Mucosa of descending colon (tissue), 3 donors: ENCODE measurements at regions not wholly inside any gene's neighbourhood (a gene's known extent, or its start where the extent isn't known, plus 50 kb on each side); places are given as distances from the start of the nearest gene placed in this dataset.

ENCODE experiments used
- ATAC-seq: fragments of 200-7000 bp; cut with Tn5 transposase; one replicate; pipeline ENCODE4 v1.9.1; 2020; ENCODE audit warnings: mild to moderate bottlenecking, moderate library complexity
- DNase-seq, 3 donors: peaks; one replicate each; pipeline ENCODE4 v3.0.0-alpha.2; 2020
- H3K36me3 ChIP-seq: fragments of 200-600 bp; one replicate; pipeline ENCODE4 v1.8.0; 2021; ENCODE audit warnings: low read depth, mild to moderate bottlenecking
- H3K4me1 ChIP-seq: fragments of 200-600 bp; one replicate; pipeline ENCODE4 v1.8.0; 2021; ENCODE audit warnings: low read depth, mild to moderate bottlenecking
- H3K4me3 ChIP-seq: fragments of 200-600 bp; one replicate; pipeline ENCODE4 v1.8.0; 2021; ENCODE audit warnings: mild to moderate bottlenecking
- H3K9me3 ChIP-seq: fragments of 200-600 bp; one replicate; pipeline ENCODE4 v1.8.0; 2021; ENCODE audit warnings: mild to moderate bottlenecking
- intact Hi-C, 2 donors: fragments of 100-400 bp; cut with DNase I in 1 of 2; cut with micrococcal nuclease in 1 of 2; formaldehyde crosslinking; loops; one replicate each; pipeline versions ENCODE4 v1.11.0 to v1.11.1; 2022; cut with DNase I, micrococcal nuclease
- TF ChIP-seq, protein P1 (sequence below): fragments of 200-600 bp; IDR thresholded peaks from one replicate; pipeline ENCODE4 v1.8.0; 2022; ENCODE audit warnings: antibody characterized with exemption, mild to moderate bottlenecking
- donor health status: DM: no; HTN: no; CAD: no; lungs with moderate emphysema.
- donor health status: DM: no; HTN: no; CAD: no.
- donor health status: DM: no; HTN: yes; CAD: no.

DNA sequence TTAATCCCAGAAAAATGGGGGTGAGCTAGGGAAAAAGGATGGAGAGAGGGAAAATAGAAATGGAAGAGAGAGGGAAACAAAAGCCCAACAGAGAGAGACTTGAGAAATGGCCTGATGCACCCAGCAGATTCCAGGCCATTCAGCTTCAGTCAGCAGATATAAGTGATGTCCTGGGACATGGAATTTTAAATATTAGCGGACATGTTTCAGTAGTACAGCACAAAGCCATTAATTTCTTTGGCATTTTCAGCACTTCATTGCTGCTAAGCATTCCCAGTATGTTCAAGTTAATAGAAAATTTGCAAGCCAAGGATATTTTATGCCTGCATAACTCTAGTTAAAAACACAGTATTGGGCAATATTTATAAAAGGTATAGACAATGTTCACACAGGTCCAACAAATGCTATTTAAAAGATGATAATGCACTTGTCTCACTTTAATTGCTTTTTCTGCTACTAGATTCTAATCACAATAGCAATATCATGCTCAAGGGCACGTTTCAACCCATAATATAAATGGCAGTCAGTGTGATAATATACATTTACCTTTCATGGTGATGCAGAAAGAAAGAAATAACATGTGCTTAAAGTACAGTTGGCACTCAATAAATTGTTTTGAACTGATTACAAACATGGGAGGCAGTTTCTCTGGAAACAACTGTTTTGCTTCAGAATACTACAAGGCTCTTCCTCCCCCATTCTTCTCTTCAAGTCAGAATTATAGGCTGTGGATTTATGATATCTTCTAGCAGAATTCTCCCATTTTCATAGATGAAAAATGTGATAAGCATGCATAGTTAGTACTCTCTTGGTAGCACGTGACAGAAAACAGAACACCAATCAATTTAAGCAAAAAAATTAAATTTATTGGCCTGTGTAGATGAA, 108.1 kb upstream of the MAGI3 start:
- no peaks in the 10 kb centered on the region for H3K36me3 ChIP-seq
- no peak overlapping the region for H3K4me3 ChIP-seq
- intact Hi-C loops, result no loop called here
- DNase-seq (no peak), ATAC-seq (no peak)
- no peaks in the 10 kb centered on the region for H3K9me3 ChIP-seq
- TF ChIP-seq, protein P1, sequence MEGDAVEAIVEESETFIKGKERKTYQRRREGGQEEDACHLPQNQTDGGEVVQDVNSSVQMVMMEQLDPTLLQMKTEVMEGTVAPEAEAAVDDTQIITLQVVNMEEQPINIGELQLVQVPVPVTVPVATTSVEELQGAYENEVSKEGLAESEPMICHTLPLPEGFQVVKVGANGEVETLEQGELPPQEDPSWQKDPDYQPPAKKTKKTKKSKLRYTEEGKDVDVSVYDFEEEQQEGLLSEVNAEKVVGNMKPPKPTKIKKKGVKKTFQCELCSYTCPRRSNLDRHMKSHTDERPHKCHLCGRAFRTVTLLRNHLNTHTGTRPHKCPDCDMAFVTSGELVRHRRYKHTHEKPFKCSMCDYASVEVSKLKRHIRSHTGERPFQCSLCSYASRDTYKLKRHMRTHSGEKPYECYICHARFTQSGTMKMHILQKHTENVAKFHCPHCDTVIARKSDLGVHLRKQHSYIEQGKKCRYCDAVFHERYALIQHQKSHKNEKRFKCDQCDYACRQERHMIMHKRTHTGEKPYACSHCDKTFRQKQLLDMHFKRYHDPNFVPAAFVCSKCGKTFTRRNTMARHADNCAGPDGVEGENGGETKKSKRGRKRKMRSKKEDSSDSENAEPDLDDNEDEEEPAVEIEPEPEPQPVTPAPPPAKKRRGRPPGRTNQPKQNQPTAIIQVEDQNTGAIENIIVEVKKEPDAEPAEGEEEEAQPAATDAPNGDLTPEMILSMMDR, result no peak
- peaks cover 4% of the 10 kb centered on the region for H3K4me1 ChIP-seq

DNA sequence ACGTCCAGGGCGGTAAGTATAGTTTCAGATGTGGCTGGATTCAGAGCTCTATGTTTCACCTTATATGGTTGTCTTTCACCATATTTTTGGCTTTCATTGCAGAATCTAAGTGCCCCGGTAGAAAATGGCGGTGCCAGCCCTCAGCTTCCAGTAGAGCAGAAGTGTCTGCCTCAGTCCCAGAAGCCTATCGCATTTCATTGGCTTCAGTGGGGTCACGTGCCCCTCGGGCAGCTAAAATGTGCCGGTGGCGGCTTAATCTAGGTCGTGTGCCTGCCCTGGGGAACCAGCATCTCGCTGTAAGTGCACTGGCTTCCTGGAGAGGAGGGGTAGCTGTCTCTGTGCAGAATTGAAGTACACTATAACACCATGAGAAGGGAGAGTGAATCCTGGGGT, 107.4 kb upstream of the MAGI3 start:
- DNase-seq, result no peak
- no peaks in the 10 kb centered on the region for H3K9me3 ChIP-seq
- H3K36me3 ChIP-seq, result no peaks in the 10 kb centered on the region
- peaks cover 4% of the 10 kb centered on the region for H3K4me1 ChIP-seq
- intact Hi-C loops, result no loop called here
- no peak overlapping the region for H3K4me3 ChIP-seq
- no peak for ATAC-seq
- TF ChIP-seq, protein P1, result no peak

DNA sequence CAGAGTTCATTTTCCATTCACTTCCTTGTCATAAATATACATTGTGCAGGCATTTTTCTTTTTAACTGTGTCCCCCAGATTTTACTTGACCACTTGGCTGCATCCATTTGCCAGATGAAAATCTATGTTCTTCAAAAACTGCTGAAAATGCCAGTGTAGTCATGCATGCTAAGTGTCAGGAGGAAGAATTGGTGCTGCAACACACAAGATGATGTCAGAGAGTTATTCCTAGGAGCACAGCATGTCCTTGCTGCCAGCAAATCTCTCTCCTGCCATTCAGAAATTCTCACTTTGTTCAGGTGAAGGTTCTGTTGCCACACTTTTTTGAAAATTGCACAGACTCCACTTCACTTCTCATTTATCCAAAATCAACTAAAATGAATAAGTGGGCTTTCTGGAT, 106.4 kb upstream of the MAGI3 start:
- TF ChIP-seq, protein P1, result no peak
- ATAC-seq (no peak), DNase-seq (no peak)
- Histone ChIP-seq H3K9me3 (no peaks in the 10 kb centered on the region), H3K4me1 (peaks cover 4% of the 10 kb centered on the region), H3K4me3 (no peak overlapping the region), H3K36me3 (no peaks in the 10 kb centered on the region)
- intact Hi-C loops, result no loop called here

DNA sequence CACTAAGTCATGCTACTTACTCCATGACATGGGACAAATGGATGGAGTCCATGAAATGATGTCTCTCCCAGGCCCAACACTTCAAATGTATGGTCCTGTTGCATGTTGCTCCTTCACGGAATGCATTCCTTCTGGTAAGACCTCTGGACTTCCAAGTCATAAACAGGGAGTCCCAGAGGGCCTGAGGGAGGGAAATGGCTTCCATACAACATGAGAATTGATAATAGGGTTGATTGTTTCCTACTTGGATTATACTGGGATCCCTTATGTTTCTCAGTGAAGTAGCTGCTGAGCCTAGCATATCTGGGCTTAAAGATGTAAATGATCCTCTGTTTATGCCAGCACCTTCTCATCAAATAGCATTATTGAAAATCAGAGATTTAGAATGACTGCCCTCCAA, 104.2 kb upstream of the MAGI3 start:
- TF ChIP-seq, protein P1, result no peak
- Histone ChIP-seq H3K4me3 (no peak overlapping the region), H3K9me3 (no peaks in the 10 kb centered on the region), H3K4me1 (peaks cover 2% of the 10 kb centered on the region), H3K36me3 (no peaks in the 10 kb centered on the region)
- no peak for ATAC-seq
- intact Hi-C loops, result no loop called here
- no peak for DNase-seq

DNA sequence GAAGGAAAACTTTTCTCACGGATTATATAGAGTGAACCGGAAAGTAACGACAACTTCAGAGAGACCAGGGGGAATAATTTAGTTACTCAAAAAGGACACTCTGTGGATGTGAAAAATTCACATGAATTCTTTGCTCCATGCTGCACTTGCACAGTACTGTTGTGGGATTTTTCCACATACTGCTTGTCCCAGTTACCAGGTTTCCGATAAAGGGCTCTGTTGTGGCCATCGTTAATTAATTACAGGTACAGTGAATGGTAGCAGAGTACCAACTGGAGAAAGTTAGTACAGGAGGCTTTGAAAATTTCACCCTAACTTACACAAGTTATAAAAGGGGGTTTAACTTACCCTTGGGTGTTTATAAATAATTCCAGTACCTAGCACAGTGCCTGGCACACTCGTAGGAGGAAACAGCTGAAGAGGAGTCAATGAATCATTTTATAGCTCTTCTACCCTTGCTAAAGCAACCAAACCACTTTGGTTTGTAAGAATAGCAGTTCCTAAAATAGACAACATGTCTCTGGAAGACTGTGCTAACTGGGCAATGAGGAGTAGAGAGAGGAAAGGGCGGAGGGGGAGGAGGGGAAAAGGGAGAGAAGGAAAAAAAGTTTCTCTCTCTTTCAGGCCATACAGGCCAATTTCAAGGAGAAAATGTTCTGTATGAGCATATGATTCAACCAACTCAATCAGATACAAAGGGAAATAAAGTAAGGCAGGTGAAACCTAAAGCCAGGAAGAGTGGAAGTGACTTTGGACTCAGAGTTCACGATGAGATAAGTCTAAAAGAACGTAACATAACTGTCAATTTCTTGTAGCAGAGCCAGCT, 98.3 kb upstream of the MAGI3 start:
- Histone ChIP-seq H3K4me3 (no peak overlapping the region), H3K36me3 (no peaks in the 10 kb centered on the region), H3K9me3 (no peaks in the 10 kb centered on the region), H3K4me1 (no peaks in the 10 kb centered on the region)
- intact Hi-C loops, result no loop called here
- no peak for DNase-seq
- TF ChIP-seq, protein P1, result no peak
- ATAC-seq, result peak; percentile 86
